ENCODE measurements at regions not wholly inside any gene's neighbourhood (a gene's known extent, or its start where the extent isn't known, plus 50 kb on each side); places are given as distances from the start of the nearest gene placed in this dataset.

DNA sequence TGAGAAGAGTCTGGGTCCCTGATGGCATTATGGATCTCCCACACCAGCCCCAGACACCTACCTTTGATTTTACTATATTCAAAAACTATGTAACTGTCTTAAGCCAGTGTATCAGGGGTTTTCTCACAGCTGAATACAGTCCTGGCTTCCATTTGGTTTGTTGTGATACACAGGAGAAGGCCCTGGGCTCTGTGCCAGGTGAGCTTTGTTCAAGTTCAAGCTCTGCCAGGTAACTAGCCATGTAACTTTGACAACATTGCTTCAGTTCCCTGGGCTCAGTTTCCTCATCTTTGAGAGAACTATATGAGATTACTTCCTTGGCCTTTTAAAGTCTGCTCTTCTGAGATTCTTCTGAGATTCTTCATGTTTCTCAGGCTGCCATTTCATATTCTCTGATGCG is 327.5 kb upstream of the TENM4 start:
- no peaks in the 10 kb centered on the region for H3K27me3 ChIP-seq (ENCODE audit: control insufficient read depth in 3 of 3, insufficient read depth in 3 of 3, low read length in 2 of 3)
- H3K9me3 ChIP-seq (ENCODE audit: control insufficient read depth in 4 of 4, insufficient read depth in 3 of 4, low read length in 3 of 4), result no peaks in the 10 kb centered on the region
- no peak for ATAC-seq (ENCODE audit: insufficient read depth, low FRiP score)
- DNase-seq, result no peak
- no peak overlapping the region for H3K27ac ChIP-seq (ENCODE audit: low read depth in 1 of 2, low read length in 1 of 2)
- TF ChIP-seq, protein P1, sequence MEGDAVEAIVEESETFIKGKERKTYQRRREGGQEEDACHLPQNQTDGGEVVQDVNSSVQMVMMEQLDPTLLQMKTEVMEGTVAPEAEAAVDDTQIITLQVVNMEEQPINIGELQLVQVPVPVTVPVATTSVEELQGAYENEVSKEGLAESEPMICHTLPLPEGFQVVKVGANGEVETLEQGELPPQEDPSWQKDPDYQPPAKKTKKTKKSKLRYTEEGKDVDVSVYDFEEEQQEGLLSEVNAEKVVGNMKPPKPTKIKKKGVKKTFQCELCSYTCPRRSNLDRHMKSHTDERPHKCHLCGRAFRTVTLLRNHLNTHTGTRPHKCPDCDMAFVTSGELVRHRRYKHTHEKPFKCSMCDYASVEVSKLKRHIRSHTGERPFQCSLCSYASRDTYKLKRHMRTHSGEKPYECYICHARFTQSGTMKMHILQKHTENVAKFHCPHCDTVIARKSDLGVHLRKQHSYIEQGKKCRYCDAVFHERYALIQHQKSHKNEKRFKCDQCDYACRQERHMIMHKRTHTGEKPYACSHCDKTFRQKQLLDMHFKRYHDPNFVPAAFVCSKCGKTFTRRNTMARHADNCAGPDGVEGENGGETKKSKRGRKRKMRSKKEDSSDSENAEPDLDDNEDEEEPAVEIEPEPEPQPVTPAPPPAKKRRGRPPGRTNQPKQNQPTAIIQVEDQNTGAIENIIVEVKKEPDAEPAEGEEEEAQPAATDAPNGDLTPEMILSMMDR (IDR thresholded peaks at IDR 0.05; ENCODE audit: control extremely low read depth, extremely low read depth), result no peak
- H3K36me3 ChIP-seq (ENCODE audit: control insufficient read depth in 4 of 4, insufficient read depth in 4 of 4, low read length in 4 of 4), result no peaks in the 10 kb centered on the region
- H3K9ac ChIP-seq (ENCODE audit: insufficient read depth in 1 of 2, low read length in 2 of 2), result no peak overlapping the region
- WGBS, 2 donors, result 0 to 50% methylated on average over 1 of the region's 1 CpG
- no peak overlapping the region for H3K4me3 ChIP-seq
- no peaks in the 10 kb centered on the region for H3K4me1 ChIP-seq (ENCODE audit: control insufficient read depth in 5 of 5, insufficient read depth in 5 of 5, low read length in 5 of 5)

GRCh38 chr11:79762279-79762921 is 321.6 kb upstream of the TENM4 start:
- ATAC-seq (ENCODE audit: insufficient read depth, low FRiP score) (no peak), DNase-seq (peak in 2 of 3 donors; percentile 59 to 80)
- H3K27me3 ChIP-seq (ENCODE audit: control insufficient read depth in 3 of 3, insufficient read depth in 3 of 3, low read length in 2 of 3), result no peaks in the 10 kb centered on the region
- H3K4me1 ChIP-seq (ENCODE audit: control insufficient read depth in 5 of 5, insufficient read depth in 5 of 5, low read length in 5 of 5), result no peaks in the 10 kb centered on the region
- TF ChIP-seq, protein P1 (IDR thresholded peaks at IDR 0.05; ENCODE audit: control extremely low read depth, extremely low read depth), result no peak
- H3K9ac ChIP-seq (ENCODE audit: insufficient read depth in 1 of 2, low read length in 2 of 2), result no peak overlapping the region
- WGBS, 2 donors, result 50 to 51% methylated on average over 3 of the region's 3 CpGs
- no peaks in the 10 kb centered on the region for H3K36me3 ChIP-seq (ENCODE audit: control insufficient read depth in 4 of 4, insufficient read depth in 4 of 4, low read length in 4 of 4)
- H3K9me3 ChIP-seq (ENCODE audit: control insufficient read depth in 4 of 4, insufficient read depth in 3 of 4, low read length in 3 of 4), result no peaks in the 10 kb centered on the region
- no peak overlapping the region for H3K27ac ChIP-seq (ENCODE audit: low read depth in 1 of 2, low read length in 1 of 2)
- H3K4me3 ChIP-seq, result no peak overlapping the region

DNA sequence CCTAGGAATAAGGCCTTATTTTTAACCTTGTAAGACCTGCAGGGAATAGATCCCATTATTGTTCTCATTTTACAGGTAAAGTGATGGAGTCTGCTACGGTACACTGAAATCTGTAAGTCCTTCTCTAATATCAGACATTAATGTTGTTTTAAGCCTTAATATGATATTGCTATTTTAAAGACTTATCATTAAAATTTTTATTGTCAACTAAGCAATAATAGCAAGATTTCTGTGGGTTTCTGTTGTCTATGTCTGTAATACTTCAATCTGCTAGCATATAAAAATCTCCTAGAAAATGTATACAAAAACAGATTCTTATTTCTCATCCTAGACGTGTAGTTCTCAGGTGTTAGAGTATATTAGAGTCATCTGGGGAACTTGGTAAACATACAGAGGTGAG is 317.5 kb upstream of the TENM4 start:
- no peaks in the 10 kb centered on the region for H3K36me3 ChIP-seq (ENCODE audit: control insufficient read depth in 4 of 4, insufficient read depth in 4 of 4, low read length in 4 of 4)
- no peaks in the 10 kb centered on the region for H3K4me1 ChIP-seq (ENCODE audit: control insufficient read depth in 5 of 5, insufficient read depth in 5 of 5, low read length in 5 of 5)
- H3K27ac ChIP-seq (ENCODE audit: low read depth in 1 of 2, low read length in 1 of 2), result no peak overlapping the region
- H3K27me3 ChIP-seq (ENCODE audit: control insufficient read depth in 3 of 3, insufficient read depth in 3 of 3, low read length in 2 of 3), result no peaks in the 10 kb centered on the region
- DNase-seq, result no peak
- TF ChIP-seq, protein P1 (IDR thresholded peaks at IDR 0.05; ENCODE audit: control extremely low read depth, extremely low read depth), result no peak
- no peak overlapping the region for H3K4me3 ChIP-seq
- H3K9ac ChIP-seq (ENCODE audit: insufficient read depth in 1 of 2, low read length in 2 of 2), result no peak overlapping the region
- 84% methylated on average over 2 of the region's 2 CpGs for WGBS, 2 donors
- ATAC-seq (ENCODE audit: insufficient read depth, low FRiP score), result no peak
- H3K9me3 ChIP-seq (ENCODE audit: control insufficient read depth in 4 of 4, insufficient read depth in 3 of 4, low read length in 3 of 4), result no peaks in the 10 kb centered on the region

- ATAC-seq (ENCODE audit: insufficient read depth, low FRiP score), result no peak
- WGBS, 2 donors, result 82 to 84% methylated on average over 1 of the region's 1 CpG
- Histone ChIP-seq H3K36me3 (ENCODE audit: control insufficient read depth in 4 of 4, insufficient read depth in 4 of 4, low read length in 4 of 4) (no peaks in the 10 kb centered on the region), H3K4me1 (ENCODE audit: control insufficient read depth in 5 of 5, insufficient read depth in 5 of 5, low read length in 5 of 5) (peaks cover 0 to 24% (median 0%) of the 10 kb centered on the region in 5 donors), H3K9ac (ENCODE audit: insufficient read depth in 1 of 2, low read length in 2 of 2) (no peak overlapping the region), H3K27ac (ENCODE audit: low read depth in 1 of 2, low read length in 1 of 2) (no peak overlapping the region), H3K9me3 (ENCODE audit: control insufficient read depth in 4 of 4, insufficient read depth in 3 of 4, low read length in 3 of 4) (no peaks in the 10 kb centered on the region), H3K4me3 (no peak overlapping the region), H3K27me3 (ENCODE audit: control insufficient read depth in 3 of 3, insufficient read depth in 3 of 3, low read length in 2 of 3) (no peaks in the 10 kb centered on the region)
- TF ChIP-seq, protein P1 (IDR thresholded peaks at IDR 0.05; ENCODE audit: control extremely low read depth, extremely low read depth), result no peak
- peak; percentile 23 to 91 (median 90) for DNase-seq
Observed at GRCh38 chr11:79747406-79747805, 306.6 kb upstream of the TENM4 start.

Measured in lung (tissue), 11 donors.